Bronchial epithelial cell (primary cell): ENCODE measurements at regions not wholly inside any gene's neighbourhood (a gene's known extent, or its start where the extent isn't known, plus 50 kb on each side); places are given as distances from the start of the nearest gene placed in this dataset.

ENCODE experiments used
- DNase-seq: peaks from one replicate; pipeline ENCODE4 v3.0.0-alpha.2; 2010; ENCODE audit warnings: low read depth
- FAIRE-seq: peaks from 2 replicates; lab custom pipeline; 2011; peaks lifted over from hg19 to GRCh38; lab: Jason Lieb, UNC
- H3K27me3 ChIP-seq: 2 replicates; pipeline ENCODE4 v1.5.1; 2011; ENCODE audit warnings: low read length; ENCODE audit not compliant: control insufficient read depth, insufficient read depth
- H3K36me3 ChIP-seq: 2 replicates; pipeline ENCODE4 v1.5.1; 2011; ENCODE audit warnings: low read length; ENCODE audit not compliant: control insufficient read depth, insufficient read depth
- H3K4me3 ChIP-seq: 2 replicates; pipeline ENCODE4 v1.5.1; 2011; ENCODE audit warnings: mild to moderate bottlenecking, low read depth, low read length, control low read depth
- CTCF ChIP-seq: IDR thresholded peaks from 2 replicates; pipeline ENCODE4 v1.5.1; 2011; ENCODE audit warnings: mild to moderate bottlenecking, moderate library complexity, low read length, control low read depth, inconsistent platforms; ENCODE audit not compliant: insufficient read depth, severe bottlenecking

- no peaks in the 10 kb centered on the region for H3K27me3 ChIP-seq
- DNase-seq, result no peak
- no peak for FAIRE-seq
- H3K4me3 ChIP-seq, result no peak overlapping the region
- no peaks in the 10 kb centered on the region for H3K36me3 ChIP-seq
- no peak for TF ChIP-seq CTCF
These were observed 372.7 kb upstream of the ATP10A start for GRCh38 chr15:26235864-26236263.

- FAIRE-seq, result no peak
- Histone ChIP-seq H3K36me3 (no peaks in the 10 kb centered on the region), H3K27me3 (no peaks in the 10 kb centered on the region), H3K4me3 (no peak overlapping the region)
- TF ChIP-seq CTCF, result no peak
- no peak for DNase-seq
These were observed 372.0 kb upstream of the ATP10A start for GRCh38 chr15:26234976-26235767.

- TF ChIP-seq CTCF, result no peak
- H3K27me3 ChIP-seq, result no peaks in the 10 kb centered on the region
- DNase-seq (no peak), FAIRE-seq (no peak)
- no peaks in the 10 kb centered on the region for H3K36me3 ChIP-seq
- no peak overlapping the region for H3K4me3 ChIP-seq
These were observed 369.6 kb upstream of the ATP10A start for GRCh38 chr15:26232691-26233090.

- FAIRE-seq, result no peak
- Histone ChIP-seq H3K4me3 (no peak overlapping the region), H3K27me3 (no peaks in the 10 kb centered on the region), H3K36me3 (no peaks in the 10 kb centered on the region)
- no peak for TF ChIP-seq CTCF
- DNase-seq, result no peak
These were observed 368.0 kb upstream of the ATP10A start for GRCh38 chr15:26231096-26231495.

- Histone ChIP-seq H3K27me3 (no peaks in the 10 kb centered on the region), H3K36me3 (no peaks in the 10 kb centered on the region), H3K4me3 (no peak overlapping the region)
- FAIRE-seq (no peak), DNase-seq (no peak)
- no peak for TF ChIP-seq CTCF
These were observed 361.1 kb upstream of the ATP10A start for GRCh38 chr15:26224266-26224665.

GRCh38 chr15:26223720-26224119 lies 360.6 kb upstream of the ATP10A start:
- no peak for DNase-seq
- TF ChIP-seq CTCF, result no peak
- FAIRE-seq, result no peak

More at GRCh38 chr15:26223720-26224119, 360.6 kb upstream of the ATP10A start:
- no peak overlapping the region for H3K4me3 ChIP-seq
- H3K27me3 ChIP-seq, result no peaks in the 10 kb centered on the region
- H3K36me3 ChIP-seq, result no peaks in the 10 kb centered on the region
